SK-N-SH (cell line): ENCODE measurements at regions not wholly inside any gene's neighbourhood (a gene's known extent, or its start where the extent isn't known, plus 50 kb on each side); places are given as distances from the start of the nearest gene placed in this dataset.

Source experiments
- CTCF ChIA-PET: fragments of 300-600, 350-600 bp; formaldehyde crosslinking; extraction: SDS; loops from one replicate; lab custom pipeline; 2021; lab: Yijun Ruan, JAX
- POLR2A ChIA-PET: fragments of 350-600 bp; sonication (Branson Sonifier 250); formaldehyde crosslinking; extraction: SDS; loops from one replicate; lab custom pipeline; 2020; ENCODE audit warnings: antibody characterized with exemption, inconsistent platforms; lab: Yijun Ruan, JAX
- DNase-seq: peaks from one replicate; pipeline ENCODE4 v3.0.0; 2012
- H2AFZ ChIP-seq: fragments of 200-600 bp; sonication (generic); 2 replicates; pipeline ENCODE4 v1.8.1; 2016; ENCODE audit warnings: antibody characterized with exemption, mild to moderate bottlenecking, low read depth
- H3F3A ChIP-seq: fragments of 200-600 bp; sonication (generic); replicated peaks from 2 replicates; pipeline ENCODE3; 2016; ENCODE audit warnings: antibody characterized with exemption, mild to moderate bottlenecking; ENCODE audit not compliant: insufficient read depth
- H3K27ac ChIP-seq, 2 experiments: fragments of 200-500 bp in 1 of 2; fragments of 200-600 bp in 1 of 2; sonication (Bioruptor generic) in 1 of 2; sonication (generic), shearing (Covaris generic) in 1 of 2; 2 replicates each; pipeline versions ENCODE4 v1.5.1 to v1.6.1; 2014 to 2016; ENCODE audit warnings: low read depth in 2 of 2, inconsistent platforms in 1 of 2, low read length in 1 of 2, mild to moderate bottlenecking in 1 of 2, mixed read lengths in 1 of 2
- H3K27me3 ChIP-seq: fragments of 200-600 bp; sonication (generic), shearing (Covaris generic); 2 replicates; pipeline ENCODE4 v1.6.1; 2016; ENCODE audit warnings: mixed run types; ENCODE audit not compliant: insufficient read depth
- H3K36me3 ChIP-seq, 2 experiments: fragments of 200-500 bp in 1 of 2; fragments of 200-600 bp in 1 of 2; sonication (Bioruptor generic) in 1 of 2; sonication (generic) in 1 of 2; replicated peaks in 1 of 2; 2 replicates each; pipeline versions ENCODE3 to v1.5.1; 2014 to 2016; ENCODE audit warnings: low read length in 1 of 2, mild to moderate bottlenecking in 1 of 2; ENCODE audit not compliant: insufficient read depth in 2 of 2, control insufficient read depth in 1 of 2
- H3K4me1 ChIP-seq, 2 experiments: fragments of 200-500 bp in 1 of 2; fragments of 200-600 bp in 1 of 2; sonication (Bioruptor generic) in 1 of 2; sonication (generic), shearing (Covaris generic) in 1 of 2; 2 replicates each; pipeline versions ENCODE4 v1.5.1 to v1.6.1; 2014 to 2016; ENCODE audit warnings: low read depth in 1 of 2, low read length in 1 of 2, mixed run types in 1 of 2; ENCODE audit not compliant: insufficient read depth in 2 of 2, control insufficient read depth in 1 of 2
- H3K4me2 ChIP-seq: fragments of 200-600 bp; sonication (generic), shearing (Covaris generic); 2 replicates; pipeline ENCODE4 v1.6.1; 2017; ENCODE audit warnings: mixed run types
- H3K4me3 ChIP-seq, 2 experiments: fragments of 200-500 bp in 1 of 2; fragments of 200-600 bp in 1 of 2; sonication (Bioruptor generic) in 1 of 2; sonication (generic), shearing (Covaris generic) in 1 of 2; 2 replicates each; pipeline versions ENCODE4 v1.5.1 to v1.8.1; 2014 to 2016; ENCODE audit warnings: low read depth in 2 of 2, inconsistent platforms in 1 of 2, low read length in 1 of 2, mild to moderate bottlenecking in 1 of 2, mixed read lengths in 1 of 2, moderate library complexity in 1 of 2
- H3K79me2 ChIP-seq: fragments of 200-600 bp; sonication (generic); 2 replicates; pipeline ENCODE4 v1.8.1; 2017; ENCODE audit warnings: mild to moderate bottlenecking; ENCODE audit not compliant: insufficient read depth
- H3K9ac ChIP-seq: fragments of 200-600 bp; sonication (generic); 2 replicates; pipeline ENCODE4 v1.6.1; 2017; ENCODE audit warnings: mixed run types
- H3K9me2 ChIP-seq: fragments of 200-600 bp; sonication (generic); 2 replicates; pipeline ENCODE4 v1.6.1; 2017; ENCODE audit warnings: mixed run types
- H3K9me3 ChIP-seq: fragments of 200-600 bp; sonication (generic); 2 replicates; pipeline ENCODE4 v1.6.1; 2017; ENCODE audit warnings: mixed run types, mild to moderate bottlenecking, moderate library complexity
- H4K20me1 ChIP-seq: fragments of 200-600 bp; sonication (generic); 2 replicates; pipeline ENCODE4 v1.6.1; 2017; ENCODE audit warnings: mild to moderate bottlenecking, mixed run types; ENCODE audit not compliant: insufficient read depth
- EP300 ChIP-seq, 2 experiments: IDR thresholded peaks; 2 replicates each; pipeline versions ENCODE4 v1.4.0 to v1.6.1; 2012; ENCODE audit warnings: borderline replicate concordance in 1 of 2, low read depth in 1 of 2, low read length in 1 of 2
- JUND ChIP-seq: IDR thresholded peaks from 2 replicates; pipeline ENCODE4 v1.4.0; 2012
- MXI1 ChIP-seq: IDR thresholded peaks from 2 replicates; pipeline ENCODE4 v1.6.1; 2012; ENCODE audit warnings: mild to moderate bottlenecking, low read depth, low read length, improper control_type of control experiment
- NRF1 ChIP-seq: IDR thresholded peaks from 2 replicates; pipeline ENCODE4 v1.6.1; 2012; ENCODE audit warnings: low read depth, mild to moderate bottlenecking, low read length
- RCOR1 ChIP-seq: fragments of 150-350 bp; IDR thresholded peaks from 2 replicates; pipeline ENCODE4 v1.6.1; 2017; ENCODE audit warnings: antibody characterized with exemption, low read length
- RXRA ChIP-seq: IDR thresholded peaks from 2 replicates; pipeline ENCODE4 v1.4.0; 2012; ENCODE audit warnings: low read depth, mild to moderate bottlenecking, borderline replicate concordance
- TEAD4 ChIP-seq: IDR thresholded peaks from 2 replicates; pipeline ENCODE4 v1.4.0; 2012; ENCODE audit warnings: mild to moderate bottlenecking, borderline replicate concordance; ENCODE audit not compliant: insufficient read depth
- YY1 ChIP-seq: IDR thresholded peaks from 2 replicates; pipeline ENCODE4 v1.4.0; 2012; ENCODE audit warnings: low read depth, mild to moderate bottlenecking
- WGBS: methylation state at CpG from one replicate; pipeline ENCODE4 v1.1.6; 2017; ENCODE audit warnings: low lambda C conversion rate; 5-methylcytosine and 5-hydroxymethylcytosine counted together
- TF ChIP-seq, protein P1 (sequence below): IDR thresholded peaks from 2 replicates; pipeline ENCODE4; 2012
- TF ChIP-seq, protein P2 (sequence below): IDR thresholded peaks from 2 replicates; pipeline ENCODE4 v1.4.0; 2012; ENCODE audit warnings: low read depth, borderline replicate concordance
- TF ChIP-seq, protein P3 (sequence below): IDR thresholded peaks from 2 replicates; pipeline ENCODE4 v1.4.0; 2012; ENCODE audit warnings: low read depth, borderline replicate concordance
- TF ChIP-seq, protein P4 (sequence below): fragments of 150-350 bp; IDR thresholded peaks from 2 replicates; pipeline ENCODE4 v1.6.1; 2017; ENCODE audit warnings: antibody characterized with exemption, low read length, low read depth, borderline replicate concordance

DNA sequence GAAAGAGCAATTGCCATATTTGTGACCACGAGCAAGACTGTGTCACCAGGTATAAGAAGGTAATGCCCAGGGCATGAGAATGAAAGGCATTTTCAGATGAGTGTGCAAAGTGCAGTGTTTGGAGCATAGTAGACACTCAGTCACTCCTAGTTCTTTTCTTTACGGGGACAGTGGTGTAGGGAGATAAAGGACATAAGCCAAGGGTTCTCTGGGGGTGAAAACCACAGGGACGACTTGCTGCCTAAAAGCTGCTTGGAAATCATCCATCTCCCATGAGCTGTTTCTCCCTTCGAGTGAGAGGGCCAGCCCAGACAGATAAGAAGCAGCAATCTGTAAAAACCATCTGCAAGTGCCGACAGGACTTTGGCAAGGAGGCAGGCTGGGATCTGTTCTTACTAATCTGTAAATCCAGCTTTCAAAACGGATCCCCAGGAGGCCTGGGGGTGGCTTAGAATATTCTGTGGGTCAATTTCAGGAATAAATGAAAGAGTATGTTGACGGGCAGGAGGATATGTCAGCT is 221.6 kb downstream of the LPIN1 start (continued):
- TF ChIP-seq, protein P1, sequence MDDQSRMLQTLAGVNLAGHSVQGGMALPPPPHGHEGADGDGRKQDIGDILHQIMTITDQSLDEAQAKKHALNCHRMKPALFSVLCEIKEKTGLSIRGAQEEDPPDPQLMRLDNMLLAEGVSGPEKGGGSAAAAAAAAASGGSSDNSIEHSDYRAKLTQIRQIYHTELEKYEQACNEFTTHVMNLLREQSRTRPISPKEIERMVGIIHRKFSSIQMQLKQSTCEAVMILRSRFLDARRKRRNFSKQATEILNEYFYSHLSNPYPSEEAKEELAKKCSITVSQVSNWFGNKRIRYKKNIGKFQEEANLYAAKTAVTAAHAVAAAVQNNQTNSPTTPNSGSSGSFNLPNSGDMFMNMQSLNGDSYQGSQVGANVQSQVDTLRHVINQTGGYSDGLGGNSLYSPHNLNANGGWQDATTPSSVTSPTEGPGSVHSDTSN = peak; percentile 98
- TF ChIP-seq, protein P2, sequence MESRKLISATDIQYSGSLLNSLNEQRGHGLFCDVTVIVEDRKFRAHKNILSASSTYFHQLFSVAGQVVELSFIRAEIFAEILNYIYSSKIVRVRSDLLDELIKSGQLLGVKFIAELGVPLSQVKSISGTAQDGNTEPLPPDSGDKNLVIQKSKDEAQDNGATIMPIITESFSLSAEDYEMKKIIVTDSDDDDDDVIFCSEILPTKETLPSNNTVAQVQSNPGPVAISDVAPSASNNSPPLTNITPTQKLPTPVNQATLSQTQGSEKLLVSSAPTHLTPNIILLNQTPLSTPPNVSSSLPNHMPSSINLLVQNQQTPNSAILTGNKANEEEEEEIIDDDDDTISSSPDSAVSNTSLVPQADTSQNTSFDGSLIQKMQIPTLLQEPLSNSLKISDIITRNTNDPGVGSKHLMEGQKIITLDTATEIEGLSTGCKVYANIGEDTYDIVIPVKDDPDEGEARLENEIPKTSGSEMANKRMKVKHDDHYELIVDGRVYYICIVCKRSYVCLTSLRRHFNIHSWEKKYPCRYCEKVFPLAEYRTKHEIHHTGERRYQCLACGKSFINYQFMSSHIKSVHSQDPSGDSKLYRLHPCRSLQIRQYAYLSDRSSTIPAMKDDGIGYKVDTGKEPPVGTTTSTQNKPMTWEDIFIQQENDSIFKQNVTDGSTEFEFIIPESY = peak; percentile 87
- TF ChIP-seq EP300 (IDR thresholded peaks at IDR 0.05; ENCODE audit: borderline replicate concordance in 1 of 2, low read depth in 1 of 2, low read length in 1 of 2) (peak; percentile 88 to 91), NRF1 (no peak), JUND (peak; percentile 92)
- TF ChIP-seq, protein P3, sequence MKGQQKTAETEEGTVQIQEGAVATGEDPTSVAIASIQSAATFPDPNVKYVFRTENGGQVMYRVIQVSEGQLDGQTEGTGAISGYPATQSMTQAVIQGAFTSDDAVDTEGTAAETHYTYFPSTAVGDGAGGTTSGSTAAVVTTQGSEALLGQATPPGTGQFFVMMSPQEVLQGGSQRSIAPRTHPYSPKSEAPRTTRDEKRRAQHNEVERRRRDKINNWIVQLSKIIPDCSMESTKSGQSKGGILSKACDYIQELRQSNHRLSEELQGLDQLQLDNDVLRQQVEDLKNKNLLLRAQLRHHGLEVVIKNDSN = no peak

DNA sequence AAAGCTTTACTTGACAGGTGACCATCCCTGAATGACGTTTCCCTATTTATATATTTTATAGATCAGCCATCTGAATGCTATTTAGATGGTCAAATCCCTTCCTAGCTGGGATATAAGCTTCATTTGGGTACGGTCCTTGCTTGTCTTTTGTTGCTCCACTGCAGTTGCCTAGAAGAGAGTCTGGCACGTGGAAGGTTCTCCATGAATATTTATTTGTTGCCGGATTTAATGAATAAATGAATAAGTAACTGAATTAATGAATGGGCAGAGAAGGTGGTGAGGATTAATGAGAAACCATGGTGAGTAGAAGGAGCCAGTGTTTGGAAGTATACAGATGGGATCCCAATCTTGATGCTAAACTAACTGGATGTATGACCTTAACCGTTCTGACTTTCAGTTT is 222.1 kb downstream of the LPIN1 start:
- Histone ChIP-seq H3K27me3 (no peaks in the 10 kb centered on the region), H3K4me1 (peaks cover 0 to 12% of the 10 kb centered on the region in 2 experiments; a peak in 2 of 4 replicates), H3K27ac (no peak overlapping the region), H2AFZ (no peak overlapping the region), H3K9me3 (peaks cover 9% of the 10 kb centered on the region; the same call in 1 of the 2 replicates), H3K9me2 (no peaks in the 10 kb centered on the region), H3K4me2 (no peak overlapping the region), H3K9ac (no peak overlapping the region), H3K36me3 (no peaks in the 10 kb centered on the region), H4K20me1 (no peaks in the 10 kb centered on the region), H3K4me3 (no peak overlapping the region), H3F3A (no peaks in the 10 kb centered on the region), H3K79me2 (no peaks in the 10 kb centered on the region)
- no peak for TF ChIP-seq MXI1
- TF ChIP-seq TEAD4 = no peak
- TF ChIP-seq, protein P4, sequence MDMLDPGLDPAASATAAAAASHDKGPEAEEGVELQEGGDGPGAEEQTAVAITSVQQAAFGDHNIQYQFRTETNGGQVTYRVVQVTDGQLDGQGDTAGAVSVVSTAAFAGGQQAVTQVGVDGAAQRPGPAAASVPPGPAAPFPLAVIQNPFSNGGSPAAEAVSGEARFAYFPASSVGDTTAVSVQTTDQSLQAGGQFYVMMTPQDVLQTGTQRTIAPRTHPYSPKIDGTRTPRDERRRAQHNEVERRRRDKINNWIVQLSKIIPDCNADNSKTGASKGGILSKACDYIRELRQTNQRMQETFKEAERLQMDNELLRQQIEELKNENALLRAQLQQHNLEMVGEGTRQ = no peak
- TF ChIP-seq YY1 = no peak
- TF ChIP-seq, protein P3 = no peak
- TF ChIP-seq NRF1 = no peak
- TF ChIP-seq RXRA = no peak
- TF ChIP-seq, protein P2 = no peak
- no peak for TF ChIP-seq RCOR1
- ChIA-PET CTCF (interaction anchor here (1.0 to 4.0 kb wide), 4 partner anchors 12 to 1038 kb away, joined by 4 to 30 read pairs (median 4); no protein-coding TSS in a partner anchor), POLR2A (no interaction called here)
- no peak for DNase-seq
- WGBS = 70% methylated on average over 5 of the region's 5 CpGs
